CD4-positive, alpha-beta T cell (primary cell): ENCODE measurements at regions not wholly inside any gene's neighbourhood (a gene's known extent, or its start where the extent isn't known, plus 50 kb on each side); places are given as distances from the start of the nearest gene placed in this dataset.

Experiments
- ATAC-seq: fragments of 200-7000 bp; cut with Tn5 transposase; one replicate; pipeline ENCODE4 v1.10.0; 2022; ENCODE audit warnings: mild to moderate bottlenecking; ENCODE audit not compliant: poor library complexity
- CTCF ChIA-PET: fragments of 350-600 bp; sonication (Branson Sonifier 250); formaldehyde crosslinking; loops from one replicate; lab custom pipeline; 2021; ENCODE audit warnings: antibody characterized with exemption, inconsistent platforms; lab: Charles Lee
- POLR2A ChIA-PET: fragments of 350-600 bp; sonication (Branson Sonifier 250); formaldehyde crosslinking; loops from one replicate; lab custom pipeline; 2021; ENCODE audit warnings: antibody characterized with exemption, inconsistent platforms; lab: Charles Lee
- DNase-seq, 14 experiments: peaks; one replicate each; pipeline ENCODE4 v3.0.0-alpha.2; 2013 to 2020; ENCODE audit warnings: mixed read lengths in 2 of 14
- H3K27ac ChIP-seq, 2 donors: one replicate each; pipeline versions ENCODE4 v1.5.1 to v1.7.0; 2013; ENCODE audit warnings: low read length in 2 of 2, low read depth in 1 of 2, mild to moderate bottlenecking in 1 of 2
- H3K27me3 ChIP-seq, 2 experiments: 1 replicate in 1 of 2; 2 replicates in 1 of 2; pipeline versions ENCODE4 v1.6.1 to v1.7.0; 2013; ENCODE audit warnings: low read length in 2 of 2, control low read depth in 1 of 2, mild to moderate bottlenecking in 1 of 2, moderate library complexity in 1 of 2; ENCODE audit not compliant: insufficient read depth in 2 of 2, control insufficient read depth in 1 of 2
- H3K36me3 ChIP-seq: one replicate; pipeline ENCODE4 v1.6.1; 2013; ENCODE audit warnings: low read length, control low read depth; ENCODE audit not compliant: insufficient read depth
- H3K4me1 ChIP-seq: one replicate; pipeline ENCODE4 v1.6.1; 2013; ENCODE audit warnings: low read length, control low read depth; ENCODE audit not compliant: insufficient read depth
- H3K4me3 ChIP-seq: one replicate; pipeline ENCODE4 v1.5.1; 2013; ENCODE audit warnings: mild to moderate bottlenecking, low read length, moderate library complexity
- H3K9me3 ChIP-seq, 2 experiments: 1 replicate in 1 of 2; 2 replicates in 1 of 2; pipeline versions ENCODE4 v1.6.1 to v1.7.0; 2013; ENCODE audit warnings: low read length in 2 of 2, mild to moderate bottlenecking in 2 of 2, control low read depth in 1 of 2, moderate library complexity in 1 of 2; ENCODE audit not compliant: control insufficient read depth in 1 of 2, insufficient read depth in 1 of 2
- H3K27ac Mint-ChIP-seq: one replicate; pipeline ENCODE4 v1.8.0; 2020; ENCODE audit warnings: mixed read lengths
- H3K27me3 Mint-ChIP-seq: one replicate; pipeline ENCODE4 v1.8.0; 2021; ENCODE audit warnings: mixed read lengths
- H3K36me3 Mint-ChIP-seq: one replicate; pipeline ENCODE4 v1.8.0; 2021; ENCODE audit warnings: low read depth, mixed read lengths
- H3K4me1 Mint-ChIP-seq: one replicate; pipeline ENCODE4 v1.8.0; 2021; ENCODE audit warnings: low read depth, mixed read lengths
- H3K4me3 Mint-ChIP-seq: one replicate; pipeline ENCODE4 v1.8.0; 2020; ENCODE audit warnings: mild to moderate bottlenecking, mixed read lengths
- H3K9me3 Mint-ChIP-seq: one replicate; pipeline ENCODE4 v1.8.0; 2020; ENCODE audit warnings: mixed read lengths
- CTCF ChIP-seq: fragments of 200-600 bp; IDR thresholded peaks from one replicate; pipeline ENCODE4 v1.8.0; 2022; ENCODE audit warnings: antibody characterized with exemption, mild to moderate bottlenecking
- intact Hi-C, 2 experiments: fragments of 100-400 bp; cut with DNase I in 1 of 2; cut with micrococcal nuclease in 1 of 2; formaldehyde crosslinking; loops; one replicate each; pipeline versions ENCODE4 v1.15.1 to v1.9.0; 2023 to 2025; cut with DNase I, micrococcal nuclease

DNA sequence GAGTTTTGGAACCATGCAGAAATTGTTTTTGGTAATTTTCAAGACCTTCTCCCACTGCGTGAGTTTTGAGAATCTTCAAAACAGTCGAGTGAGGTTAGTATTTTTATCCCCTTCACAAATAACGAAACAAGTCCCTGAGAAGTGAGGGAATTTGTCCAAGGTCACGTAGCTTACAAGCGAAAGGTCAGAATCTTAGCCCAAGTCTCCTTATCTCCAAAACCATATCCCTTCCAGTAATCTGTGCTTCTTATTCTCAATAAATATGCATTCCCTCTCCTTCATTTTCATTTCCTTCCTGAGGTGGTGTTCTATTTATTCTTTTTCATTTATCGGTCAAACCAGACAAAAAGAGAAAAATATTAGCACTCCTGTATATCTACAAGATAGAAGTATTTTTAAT lies 163.6 kb downstream of the MREG start:
- Histone ChIP-seq H3K9me3 (no peaks in the 10 kb centered on the region), H3K27ac (no peak overlapping the region), H3K4me1 (no peaks in the 10 kb centered on the region), H3K27me3 (peaks cover 0 to 3% of the 10 kb centered on the region in 2 experiments), H3K4me3 (no peak overlapping the region), H3K36me3 (no peaks in the 10 kb centered on the region)
- TF ChIP-seq CTCF = no peak
- Mint-ChIP-seq H3K4me1 (no peaks in the 10 kb centered on the region), H3K4me3 (no peak overlapping the region), H3K9me3 (no peaks in the 10 kb centered on the region), H3K36me3 (no peaks in the 10 kb centered on the region), H3K27ac (no peak overlapping the region), H3K27me3 (no peaks in the 10 kb centered on the region)
- POLR2A ChIA-PET = no interaction called here
- CTCF ChIA-PET = no interaction called here
- DNase-seq (no peak), ATAC-seq (no peak)
- intact Hi-C loops = no loop called here

- intact Hi-C loops = no loop called here
- Mint-ChIP-seq H3K27me3 (no peaks in the 10 kb centered on the region), H3K4me3 (no peak overlapping the region), H3K9me3 (no peaks in the 10 kb centered on the region), H3K27ac (no peak overlapping the region), H3K36me3 (no peaks in the 10 kb centered on the region), H3K4me1 (no peaks in the 10 kb centered on the region)
- Histone ChIP-seq H3K9me3 (no peaks in the 10 kb centered on the region), H3K36me3 (no peaks in the 10 kb centered on the region), H3K27me3 (peaks cover 0 to 3% of the 10 kb centered on the region in 2 experiments), H3K27ac (no peak overlapping the region), H3K4me1 (no peaks in the 10 kb centered on the region), H3K4me3 (no peak overlapping the region)
- ATAC-seq = no peak
- TF ChIP-seq CTCF = no peak
- no peak for DNase-seq
- POLR2A ChIA-PET = no interaction called here
- CTCF ChIA-PET = no interaction called here
Measured at GRCh38 chr2:215848698-215849097, 164.7 kb downstream of the MREG start.

GRCh38 chr2:215848146-215848545 lies 165.2 kb downstream of the MREG start:
- CTCF ChIA-PET = no interaction called here
- Histone ChIP-seq H3K27ac (no peak overlapping the region), H3K36me3 (no peaks in the 10 kb centered on the region), H3K27me3 (peaks cover 0 to 3% of the 10 kb centered on the region in 2 experiments), H3K4me1 (no peaks in the 10 kb centered on the region), H3K4me3 (no peak overlapping the region), H3K9me3 (no peaks in the 10 kb centered on the region)
- DNase-seq = no peak
- Mint-ChIP-seq H3K27me3 (no peaks in the 10 kb centered on the region), H3K9me3 (no peaks in the 10 kb centered on the region), H3K4me3 (no peak overlapping the region), H3K36me3 (no peaks in the 10 kb centered on the region), H3K4me1 (no peaks in the 10 kb centered on the region), H3K27ac (no peak overlapping the region)
- intact Hi-C loops = no loop called here
- no peak for ATAC-seq
- POLR2A ChIA-PET = no interaction called here
- TF ChIP-seq CTCF = no peak
